HG03196 (cell line): ENCODE measurements at regions not wholly inside any gene's neighbourhood (a gene's known extent, or its start where the extent isn't known, plus 50 kb on each side); places are given as distances from the start of the nearest gene placed in this dataset.

ENCODE experiments used
- ATAC-seq: cut with Tn5 transposase; IDR thresholded peaks from one replicate; pipeline ENCODE4 v1.9.1; 2021; ENCODE audit not compliant: unreplicated experiment

DNA sequence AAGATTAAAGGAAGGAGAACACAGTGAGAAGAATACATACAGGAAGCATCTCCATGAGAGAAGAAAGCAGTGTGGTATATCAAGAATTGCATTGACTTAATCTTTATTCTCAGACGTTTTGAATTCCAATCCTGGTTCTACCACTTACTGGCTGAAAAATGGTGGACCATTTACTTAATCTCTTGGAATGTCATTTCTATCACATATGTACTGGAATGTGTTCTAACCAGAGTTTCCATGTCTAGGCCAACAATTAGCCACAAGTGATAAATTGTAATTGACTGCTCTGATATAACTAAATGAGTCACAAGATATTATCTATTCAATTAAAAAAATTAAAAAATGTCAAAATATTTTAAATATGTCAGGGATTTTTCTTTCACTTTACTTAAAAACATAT, 626.1 kb downstream of the PTPRC start:
- ATAC-seq: no peak

GRCh38 chr1:199265319-199265718, 626.5 kb downstream of the PTPRC start:
- ATAC-seq: no peak

GRCh38 chr1:199269241-199269640, 630.4 kb downstream of the PTPRC start:
- no peak for ATAC-seq

- no peak for ATAC-seq
These were observed 633.3 kb downstream of the PTPRC start for GRCh38 chr1:199272139-199272544.

DNA sequence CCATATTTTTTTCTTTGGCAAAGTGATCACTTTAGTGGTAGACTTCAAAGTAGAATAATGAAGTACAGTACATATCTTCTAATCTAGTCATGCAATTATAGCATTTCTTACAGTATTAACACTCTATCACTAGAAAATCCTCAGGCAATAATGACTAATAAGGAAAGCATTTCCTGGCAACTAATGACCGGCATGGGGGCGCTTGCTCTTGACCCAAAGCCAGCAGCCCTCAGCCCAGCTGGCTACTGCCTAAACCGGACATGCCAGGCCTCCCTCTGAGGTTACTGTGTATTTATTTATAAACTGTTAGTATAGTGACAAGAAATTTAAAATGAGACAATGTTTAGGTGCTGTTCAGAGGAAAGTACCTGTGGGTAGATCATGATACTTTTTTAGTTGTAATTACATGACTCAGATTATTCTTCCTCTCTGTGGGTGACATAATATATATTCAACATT, 633.8 kb downstream of the PTPRC start:
- peak; percentile 76 for ATAC-seq

GRCh38 chr1:199273837-199274379, 635.1 kb downstream of the PTPRC start:
- ATAC-seq: no peak

GRCh38 chr1:199279067-199279466, 640.2 kb downstream of the PTPRC start:
- no peak for ATAC-seq

- no peak for ATAC-seq
These were observed 641.2 kb downstream of the PTPRC start for GRCh38 chr1:199279872-199280645.

DNA sequence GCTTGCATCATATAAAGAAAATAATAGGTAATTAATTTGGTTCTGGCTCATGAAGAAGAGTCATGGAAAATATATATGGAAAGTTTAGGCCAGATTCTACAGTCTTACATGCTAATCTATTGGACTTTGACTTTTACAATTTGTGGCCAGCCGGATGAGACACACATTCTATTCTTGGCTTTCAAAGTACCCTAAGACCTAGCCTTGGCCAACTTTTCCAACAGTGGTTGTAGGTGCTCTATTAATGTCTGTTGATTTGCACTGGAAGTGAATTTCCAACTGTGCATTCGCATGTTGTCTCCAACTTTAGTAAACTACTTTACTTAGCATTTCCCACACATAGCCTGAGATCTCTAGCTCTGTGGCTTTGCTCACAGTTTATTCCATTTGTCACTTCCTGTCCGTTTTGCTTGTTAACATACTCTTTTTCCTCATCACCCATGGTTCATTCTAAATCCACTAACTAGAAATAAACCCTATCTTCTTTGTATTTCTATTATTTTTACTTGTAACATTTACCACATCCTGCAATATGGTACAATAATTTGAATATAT, 644.0 kb downstream of the PTPRC start:
- no peak for ATAC-seq

DNA sequence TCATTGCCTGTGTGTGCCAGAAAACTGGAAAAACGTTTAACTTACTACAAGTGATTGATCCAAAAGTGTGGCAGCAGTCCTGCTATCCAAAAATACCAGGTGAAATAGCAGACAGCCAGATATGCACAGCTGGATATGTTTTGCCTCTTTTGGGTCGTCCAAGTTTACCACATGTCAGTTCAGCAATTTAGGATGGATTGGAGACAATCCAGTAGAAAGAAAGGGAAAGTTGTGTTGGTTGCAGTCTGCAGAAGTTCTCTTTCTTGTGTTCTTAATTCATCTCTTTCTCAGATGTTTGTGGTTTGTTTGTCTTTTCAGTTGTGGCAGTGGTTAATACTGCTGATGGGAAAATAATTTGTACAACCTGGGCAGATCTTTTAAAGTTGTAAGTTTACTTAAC, 645.0 kb downstream of the PTPRC start:
- ATAC-seq: no peak

DNA sequence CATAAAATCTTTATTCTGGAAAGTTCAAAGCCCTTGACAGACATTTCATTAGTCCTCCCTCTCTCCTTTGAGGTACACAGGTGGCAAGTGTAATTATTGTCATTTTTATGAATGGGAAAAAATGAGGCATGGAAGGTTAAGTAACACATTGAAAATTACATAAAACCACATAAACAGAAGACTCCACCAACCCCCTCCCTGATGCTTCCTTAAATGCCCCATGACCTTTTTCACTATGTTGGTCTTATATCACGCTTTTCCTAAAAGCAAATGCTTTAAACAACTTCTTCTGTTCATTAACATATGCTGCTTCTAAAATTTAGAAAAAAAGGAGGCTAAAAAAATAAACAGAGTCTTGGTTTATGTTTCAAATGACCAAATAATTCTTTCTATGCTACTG, 648.4 kb downstream of the PTPRC start:
- no peak for ATAC-seq

GRCh38 chr1:199287647-199288046, 648.8 kb downstream of the PTPRC start:
- ATAC-seq: no peak

DNA sequence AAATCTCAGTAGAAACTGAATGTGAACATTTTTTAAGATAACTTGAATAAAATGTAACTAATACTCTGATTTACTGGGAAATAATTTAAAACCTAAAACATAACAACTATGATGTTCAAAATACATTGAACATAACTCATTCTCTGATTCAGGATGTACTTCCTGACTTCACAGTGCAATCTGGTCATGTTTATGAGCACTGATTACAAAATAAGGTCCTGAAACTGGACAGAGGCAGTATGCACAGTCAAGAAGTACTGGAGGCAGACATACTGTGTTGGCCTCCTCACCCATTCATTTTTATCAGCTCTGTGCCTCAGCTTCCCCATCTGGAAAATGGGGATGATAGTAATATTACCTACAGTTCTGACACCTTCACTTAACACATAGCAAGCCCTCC, 651.3 kb downstream of the PTPRC start:
- no peak for ATAC-seq

DNA sequence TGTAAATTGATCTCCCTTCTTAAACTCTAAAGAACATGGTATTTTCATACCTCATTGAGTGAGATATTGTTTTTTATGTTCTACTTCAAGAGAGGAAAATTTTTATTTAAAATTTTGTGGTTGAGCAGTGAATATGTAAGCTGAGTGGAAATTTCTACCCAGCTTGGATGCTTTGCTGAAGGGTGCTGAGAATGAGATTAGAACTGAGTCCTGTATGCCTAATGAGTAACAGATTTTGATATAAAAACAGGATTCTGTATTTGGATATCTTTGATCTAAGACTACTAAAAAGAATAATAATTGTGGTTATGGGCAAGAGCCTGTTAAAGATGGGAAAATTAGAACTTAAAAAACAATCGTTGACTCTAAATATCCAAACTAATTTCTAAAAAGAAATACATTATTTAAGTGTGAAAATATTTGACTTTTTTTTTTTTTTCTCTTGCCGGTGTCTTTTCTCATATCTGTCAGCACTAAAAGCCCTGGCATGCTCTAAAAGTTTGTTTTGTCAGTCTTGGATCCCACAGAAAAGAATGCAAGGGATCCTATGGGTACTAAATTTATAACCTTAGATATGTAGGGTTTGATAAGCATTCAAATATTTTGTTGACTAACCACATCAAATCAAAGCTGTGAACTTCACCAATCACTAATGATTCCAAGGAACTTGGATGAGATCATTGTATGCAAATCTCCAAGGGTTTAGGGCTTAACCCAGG, 652.3 kb downstream of the PTPRC start:
- ATAC-seq: no peak

- no peak for ATAC-seq
These were observed 654.1 kb downstream of the PTPRC start for GRCh38 chr1:199292896-199293295.

DNA sequence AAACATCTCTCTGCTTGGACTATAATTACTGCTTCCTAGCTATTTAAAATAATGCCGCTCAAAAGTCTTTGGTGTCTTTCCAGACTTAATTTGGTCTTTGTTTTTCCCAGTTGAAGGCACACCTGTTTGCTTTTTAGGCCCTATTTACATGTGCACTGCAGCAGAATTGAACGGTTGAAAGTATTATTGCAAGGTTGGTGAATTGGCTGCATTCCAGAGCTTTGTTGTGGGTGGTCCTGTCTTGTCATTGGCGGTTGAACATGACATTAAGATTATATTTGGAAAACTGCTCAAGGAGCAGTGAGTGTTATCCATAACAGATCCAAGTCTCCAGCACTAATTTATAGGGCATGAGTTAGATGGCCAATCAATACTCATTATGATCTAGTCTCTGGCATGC, 656.3 kb downstream of the PTPRC start:
- no peak for ATAC-seq

GRCh38 chr1:199297174-199297573, 658.3 kb downstream of the PTPRC start:
- no peak for ATAC-seq

DNA sequence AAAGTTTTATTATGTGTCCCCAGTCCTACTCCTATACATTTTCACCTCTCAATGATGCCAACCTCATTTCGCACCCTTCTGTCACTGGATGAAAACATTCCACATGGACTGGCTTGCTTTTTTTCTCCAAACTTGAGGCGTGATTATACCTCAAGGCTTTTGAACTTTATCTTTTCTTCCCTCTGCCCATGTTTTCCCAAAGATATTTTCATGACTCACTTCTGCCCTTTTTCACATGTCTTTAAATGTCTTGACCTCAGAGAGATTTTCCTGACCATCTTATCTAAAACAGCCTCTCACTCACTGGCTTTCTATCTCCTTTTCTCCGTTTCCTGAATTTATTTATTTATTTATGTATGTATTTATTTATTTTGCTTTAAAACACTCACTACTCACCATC, 659.0 kb downstream of the PTPRC start:
- no peak for ATAC-seq

- no peak for ATAC-seq
These were observed 660.0 kb downstream of the PTPRC start for GRCh38 chr1:199298825-199299224.

GRCh38 chr1:199301472-199302217, 662.8 kb downstream of the PTPRC start:
- no peak for ATAC-seq

DNA sequence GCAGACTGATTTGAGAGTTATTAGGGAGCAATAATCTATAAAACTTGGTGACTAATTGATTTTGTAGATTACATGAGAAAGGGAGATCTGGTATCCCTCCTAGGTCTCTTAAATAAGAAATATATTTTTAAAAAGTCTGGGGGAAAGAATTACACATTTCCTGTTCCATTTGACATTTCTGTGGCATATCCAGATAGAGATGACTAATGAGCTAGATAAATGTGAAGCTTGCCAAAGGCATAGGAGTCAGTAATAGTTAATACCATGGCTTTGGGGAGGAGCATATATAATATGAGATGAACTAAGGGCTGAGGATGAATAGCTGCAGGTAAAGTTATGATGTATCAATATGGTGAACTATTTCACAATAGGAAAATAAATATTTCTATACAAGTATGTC, 663.7 kb downstream of the PTPRC start:
- ATAC-seq: no peak
